ENCODE measurements at regions not wholly inside any gene's neighbourhood (a gene's known extent, or its start where the extent isn't known, plus 50 kb on each side); places are given as distances from the start of the nearest gene placed in this dataset.

DNA sequence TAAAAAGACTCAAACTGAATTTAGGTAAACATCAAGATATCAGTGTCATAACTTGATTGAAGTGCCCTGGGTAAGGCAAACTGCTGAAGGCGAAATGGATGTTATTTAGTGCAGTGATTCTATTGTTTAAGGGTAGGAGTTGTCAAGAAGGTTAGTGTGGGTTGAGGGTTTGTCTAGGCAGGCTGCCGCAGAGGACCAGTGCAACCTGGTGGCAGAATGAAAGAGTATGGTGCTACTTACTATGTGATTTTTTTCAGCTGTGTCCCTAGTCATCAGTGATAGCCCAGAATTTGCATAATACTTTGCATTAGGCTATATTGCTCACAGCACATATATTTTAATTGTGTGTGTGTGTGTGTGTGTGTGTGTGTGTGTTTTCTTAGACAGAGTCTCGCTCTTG lies 1127.0 kb downstream of the GALC start:
- no peak overlapping the region for H3K4me2 ChIP-seq (ENCODE audit: insufficient read depth, low read length)
- H3K27ac ChIP-seq (ENCODE audit: insufficient read depth, low read depth, low read length) = no peak overlapping the region
- H4K20me1 ChIP-seq (replicated peaks; ENCODE audit: control insufficient read depth, extremely low read depth, insufficient read depth, low read length) = no peaks in the 10 kb centered on the region
- no peak overlapping the region for H2AFZ ChIP-seq (ENCODE audit: low read depth, low read length)
- no peaks in the 10 kb centered on the region for H3K27me3 ChIP-seq (ENCODE audit: control insufficient read depth in 2 of 2, insufficient read depth in 2 of 2, low read length in 2 of 2)
- DNase-seq (ENCODE audit: low read depth, low spot score) (no peak), FAIRE-seq (no peak)
- H3K4me3 ChIP-seq (replicated peaks in 1 of 3; ENCODE audit: insufficient read depth in 1 of 3, low read depth in 1 of 3, low read length in 3 of 3) = no peak overlapping the region
- intact Hi-C loops (cut with micrococcal nuclease) = no loop called here
- dilution Hi-C loops (cut with MboI; ENCODE audit: extremely low pct_ligation_motif_present, low sequenced_read_pairs) = no loop called here
- H3K9ac ChIP-seq (replicated peaks; ENCODE audit: extremely low read depth, insufficient read depth, low read length) = no peak overlapping the region
- ChIA-PET CTCF (no interaction called here), POLR2A (no interaction called here)
- no peaks in the 10 kb centered on the region for H3K36me3 ChIP-seq (ENCODE audit: control insufficient read depth in 2 of 2, extremely low read depth in 1 of 2, insufficient read depth in 2 of 2, low read length in 2 of 2)
- peaks cover 4% of the 10 kb centered on the region for H3K9me3 ChIP-seq (replicated peaks; ENCODE audit: control insufficient read depth, insufficient read depth, low read length)
- no peaks in the 10 kb centered on the region for H3K4me1 ChIP-seq (ENCODE audit: control insufficient read depth, extremely low read depth, insufficient read depth, low read length)
- no peaks in the 10 kb centered on the region for H3K79me2 ChIP-seq (ENCODE audit: control insufficient read depth, insufficient read depth, low read length)
- no peak for TF ChIP-seq EZH2 (IDR thresholded peaks at IDR 0.05; ENCODE audit: borderline replicate concordance, low read depth, low read length, severe bottlenecking)
- TF ChIP-seq POLR2A (IDR thresholded peaks at IDR 0.05; ENCODE audit: low read depth, low read length) = no peak
- no peak for TF ChIP-seq JUN (IDR thresholded peaks at IDR 0.05; ENCODE audit: borderline replicate concordance, insufficient read depth, insufficient read length, low read depth)
- TF ChIP-seq, protein P1, sequence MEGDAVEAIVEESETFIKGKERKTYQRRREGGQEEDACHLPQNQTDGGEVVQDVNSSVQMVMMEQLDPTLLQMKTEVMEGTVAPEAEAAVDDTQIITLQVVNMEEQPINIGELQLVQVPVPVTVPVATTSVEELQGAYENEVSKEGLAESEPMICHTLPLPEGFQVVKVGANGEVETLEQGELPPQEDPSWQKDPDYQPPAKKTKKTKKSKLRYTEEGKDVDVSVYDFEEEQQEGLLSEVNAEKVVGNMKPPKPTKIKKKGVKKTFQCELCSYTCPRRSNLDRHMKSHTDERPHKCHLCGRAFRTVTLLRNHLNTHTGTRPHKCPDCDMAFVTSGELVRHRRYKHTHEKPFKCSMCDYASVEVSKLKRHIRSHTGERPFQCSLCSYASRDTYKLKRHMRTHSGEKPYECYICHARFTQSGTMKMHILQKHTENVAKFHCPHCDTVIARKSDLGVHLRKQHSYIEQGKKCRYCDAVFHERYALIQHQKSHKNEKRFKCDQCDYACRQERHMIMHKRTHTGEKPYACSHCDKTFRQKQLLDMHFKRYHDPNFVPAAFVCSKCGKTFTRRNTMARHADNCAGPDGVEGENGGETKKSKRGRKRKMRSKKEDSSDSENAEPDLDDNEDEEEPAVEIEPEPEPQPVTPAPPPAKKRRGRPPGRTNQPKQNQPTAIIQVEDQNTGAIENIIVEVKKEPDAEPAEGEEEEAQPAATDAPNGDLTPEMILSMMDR (IDR thresholded peaks at IDR 0.05; ENCODE audit: extremely low read depth in 1 of 2, insufficient read depth in 1 of 2, low read depth in 1 of 2, low read length in 2 of 2) = no peak
- TF ChIP-seq POLR2AphosphoS5 (IDR thresholded peaks at IDR 0.05; ENCODE audit: insufficient read depth, low read depth, low read length) = no peak
- TF ChIP-seq FOS (IDR thresholded peaks at IDR 0.05; ENCODE audit: borderline replicate concordance, insufficient read depth, low read length) = no peak
- TF ChIP-seq MAX (IDR thresholded peaks at IDR 0.05; ENCODE audit: insufficient read depth, insufficient read length) = no peak
- TF ChIP-seq MYC (IDR thresholded peaks at IDR 0.05; ENCODE audit: low read depth, low read length) = no peak
- TF ChIP-seq GATA2 (IDR thresholded peaks at IDR 0.05; ENCODE audit: insufficient read depth, insufficient read length, low read depth, low read length) = no peak
- BruUV-seq (replicated peaks) = no TSS peak
- H3K9me1 ChIP-seq (replicated peaks; ENCODE audit: control insufficient read depth, extremely low read depth, insufficient read depth, low read length) = no peaks in the 10 kb centered on the region
